ENCODE measurements at regions not wholly inside any gene's neighbourhood (a gene's known extent, or its start where the extent isn't known, plus 50 kb on each side); places are given as distances from the start of the nearest gene placed in this dataset.

DNA sequence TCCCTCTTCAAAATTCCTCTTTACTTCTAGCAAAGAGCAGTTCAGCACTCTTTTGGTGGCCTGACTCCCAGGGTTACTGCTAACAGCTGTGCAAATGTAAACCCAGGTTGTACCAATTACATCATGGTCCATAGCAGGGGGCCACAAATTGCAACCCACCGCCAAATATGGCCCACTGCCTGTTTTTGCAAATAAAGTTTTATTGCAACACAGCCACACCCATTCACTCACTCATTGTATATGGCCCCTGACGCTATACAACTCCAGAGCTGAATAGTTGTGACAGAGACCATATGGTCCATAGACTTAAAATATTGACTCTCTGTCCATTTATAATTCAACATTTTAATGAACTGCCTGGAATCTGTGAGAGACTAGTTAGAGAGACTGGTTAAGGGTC lies 233.4 kb downstream of the NFATC2 start:
- no peak for TF ChIP-seq POLR2A (IDR thresholded peaks at IDR 0.05; ENCODE audit: low read depth, low read length)
- no peak for TF ChIP-seq POLR2AphosphoS5 (IDR thresholded peaks at IDR 0.05; ENCODE audit: low read depth, low read length)
- no peak for TF ChIP-seq SPI1 (IDR thresholded peaks at IDR 0.05; ENCODE audit: low read depth, low read length)
- TF ChIP-seq TAF1 (IDR thresholded peaks at IDR 0.05; ENCODE audit: low read depth, low read length): no peak
- TF ChIP-seq PAX5 (IDR thresholded peaks at IDR 0.05; ENCODE audit: insufficient read depth, low read length, severe bottlenecking): no peak
- no peak for TF ChIP-seq POU2F2 (IDR thresholded peaks at IDR 0.05; ENCODE audit: low read depth, low read length)
